ENCODE measurements at regions not wholly inside any gene's neighbourhood (a gene's known extent, or its start where the extent isn't known, plus 50 kb on each side); places are given as distances from the start of the nearest gene placed in this dataset.

DNA sequence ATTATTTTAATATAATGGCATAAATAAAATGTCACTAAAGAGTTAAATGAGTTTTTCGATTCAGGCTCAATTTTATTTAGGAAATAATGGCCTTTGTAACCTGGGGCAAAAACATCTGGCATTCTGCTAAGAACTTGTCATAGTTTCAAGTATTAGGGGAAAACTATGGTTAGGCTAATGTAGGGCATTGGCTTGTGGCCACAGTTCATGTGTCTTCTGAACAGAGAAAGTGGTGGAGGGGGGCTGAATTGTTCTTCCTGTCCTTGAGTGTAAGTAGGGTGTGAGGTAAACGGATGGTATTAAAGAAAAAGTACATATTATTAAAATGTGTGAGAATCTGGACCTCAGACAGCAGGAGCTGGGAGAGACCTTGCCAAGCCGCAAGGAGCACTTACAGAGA is 69.1 kb upstream of the KLF14 start:
- TF ChIP-seq, protein P1, sequence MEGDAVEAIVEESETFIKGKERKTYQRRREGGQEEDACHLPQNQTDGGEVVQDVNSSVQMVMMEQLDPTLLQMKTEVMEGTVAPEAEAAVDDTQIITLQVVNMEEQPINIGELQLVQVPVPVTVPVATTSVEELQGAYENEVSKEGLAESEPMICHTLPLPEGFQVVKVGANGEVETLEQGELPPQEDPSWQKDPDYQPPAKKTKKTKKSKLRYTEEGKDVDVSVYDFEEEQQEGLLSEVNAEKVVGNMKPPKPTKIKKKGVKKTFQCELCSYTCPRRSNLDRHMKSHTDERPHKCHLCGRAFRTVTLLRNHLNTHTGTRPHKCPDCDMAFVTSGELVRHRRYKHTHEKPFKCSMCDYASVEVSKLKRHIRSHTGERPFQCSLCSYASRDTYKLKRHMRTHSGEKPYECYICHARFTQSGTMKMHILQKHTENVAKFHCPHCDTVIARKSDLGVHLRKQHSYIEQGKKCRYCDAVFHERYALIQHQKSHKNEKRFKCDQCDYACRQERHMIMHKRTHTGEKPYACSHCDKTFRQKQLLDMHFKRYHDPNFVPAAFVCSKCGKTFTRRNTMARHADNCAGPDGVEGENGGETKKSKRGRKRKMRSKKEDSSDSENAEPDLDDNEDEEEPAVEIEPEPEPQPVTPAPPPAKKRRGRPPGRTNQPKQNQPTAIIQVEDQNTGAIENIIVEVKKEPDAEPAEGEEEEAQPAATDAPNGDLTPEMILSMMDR (IDR thresholded peaks at IDR 0.05) = no peak
- TF ChIP-seq POLR2A (IDR thresholded peaks at IDR 0.05) = no peak
